ENCODE measurements at regions not wholly inside any gene's neighbourhood (a gene's known extent, or its start where the extent isn't known, plus 50 kb on each side); places are given as distances from the start of the nearest gene placed in this dataset.

DNA sequence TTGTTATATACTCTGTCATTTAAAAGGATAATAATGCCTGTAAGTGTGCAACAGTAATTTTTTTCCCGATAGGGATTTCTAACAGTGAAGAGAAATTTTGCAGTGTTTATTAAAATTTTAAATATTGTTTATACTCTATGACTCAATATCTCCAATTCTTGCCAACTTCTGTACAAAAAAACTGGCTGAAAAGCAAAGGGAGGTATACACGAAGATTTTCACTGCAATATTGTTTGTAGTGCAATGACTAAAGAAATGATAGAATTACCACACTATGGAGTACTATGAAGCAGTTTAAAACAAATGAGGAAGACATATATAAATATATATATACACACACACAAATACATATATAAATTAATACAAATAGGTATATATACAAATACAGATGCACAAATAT lies 187.9 kb upstream of the IL15 start:
- no peak overlapping the region for H3K27ac ChIP-seq
- TF ChIP-seq, protein P1, sequence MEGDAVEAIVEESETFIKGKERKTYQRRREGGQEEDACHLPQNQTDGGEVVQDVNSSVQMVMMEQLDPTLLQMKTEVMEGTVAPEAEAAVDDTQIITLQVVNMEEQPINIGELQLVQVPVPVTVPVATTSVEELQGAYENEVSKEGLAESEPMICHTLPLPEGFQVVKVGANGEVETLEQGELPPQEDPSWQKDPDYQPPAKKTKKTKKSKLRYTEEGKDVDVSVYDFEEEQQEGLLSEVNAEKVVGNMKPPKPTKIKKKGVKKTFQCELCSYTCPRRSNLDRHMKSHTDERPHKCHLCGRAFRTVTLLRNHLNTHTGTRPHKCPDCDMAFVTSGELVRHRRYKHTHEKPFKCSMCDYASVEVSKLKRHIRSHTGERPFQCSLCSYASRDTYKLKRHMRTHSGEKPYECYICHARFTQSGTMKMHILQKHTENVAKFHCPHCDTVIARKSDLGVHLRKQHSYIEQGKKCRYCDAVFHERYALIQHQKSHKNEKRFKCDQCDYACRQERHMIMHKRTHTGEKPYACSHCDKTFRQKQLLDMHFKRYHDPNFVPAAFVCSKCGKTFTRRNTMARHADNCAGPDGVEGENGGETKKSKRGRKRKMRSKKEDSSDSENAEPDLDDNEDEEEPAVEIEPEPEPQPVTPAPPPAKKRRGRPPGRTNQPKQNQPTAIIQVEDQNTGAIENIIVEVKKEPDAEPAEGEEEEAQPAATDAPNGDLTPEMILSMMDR (IDR thresholded peaks at IDR 0.05): no peak
- TF ChIP-seq ZFX (IDR thresholded peaks at IDR 0.05; ENCODE audit: borderline replicate concordance): no peak

DNA sequence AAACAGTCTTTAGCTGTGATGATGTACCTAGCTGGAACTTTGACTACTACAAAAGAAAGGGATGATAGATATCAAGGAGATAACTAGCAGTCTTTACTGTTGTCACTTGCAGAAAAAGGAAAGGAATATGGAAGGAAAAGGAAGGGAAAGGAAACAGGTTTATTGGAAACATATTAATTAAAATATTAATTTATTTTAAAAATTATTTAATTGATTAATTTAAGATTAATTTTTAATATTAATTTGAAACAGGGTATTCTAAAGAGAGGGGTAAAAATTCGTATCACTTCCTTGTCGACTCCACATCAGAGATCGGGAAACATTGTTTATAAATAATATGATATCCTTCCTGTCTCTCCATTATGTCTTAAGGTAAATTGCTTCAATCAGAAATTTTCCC lies 186.5 kb upstream of the IL15 start:
- TF ChIP-seq, protein P1 (IDR thresholded peaks at IDR 0.05): no peak
- TF ChIP-seq ZFX (IDR thresholded peaks at IDR 0.05; ENCODE audit: borderline replicate concordance): no peak
- no peak overlapping the region for H3K27ac ChIP-seq

DNA sequence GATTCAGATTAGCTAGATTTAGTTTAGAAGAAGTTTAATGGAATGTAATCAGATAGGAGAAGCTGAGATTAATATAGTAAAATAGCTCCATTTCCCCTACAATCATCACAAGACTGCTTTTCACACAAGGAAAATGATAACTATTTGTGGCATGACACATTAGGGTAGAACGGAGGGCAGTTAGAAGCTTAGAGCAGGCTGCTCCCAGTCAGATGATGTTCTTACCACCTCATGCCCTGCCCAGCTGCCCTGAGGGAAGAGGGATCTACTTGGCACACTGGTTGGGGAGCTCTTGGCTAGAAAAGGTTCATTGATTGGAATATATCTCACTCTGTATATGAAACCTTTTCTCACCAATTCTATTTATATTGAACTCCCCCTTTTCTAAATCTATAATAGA lies 180.7 kb upstream of the IL15 start:
- H3K27ac ChIP-seq: no peak overlapping the region
- TF ChIP-seq, protein P1 (IDR thresholded peaks at IDR 0.05): no peak
- no peak for TF ChIP-seq ZFX (IDR thresholded peaks at IDR 0.05; ENCODE audit: borderline replicate concordance)

DNA sequence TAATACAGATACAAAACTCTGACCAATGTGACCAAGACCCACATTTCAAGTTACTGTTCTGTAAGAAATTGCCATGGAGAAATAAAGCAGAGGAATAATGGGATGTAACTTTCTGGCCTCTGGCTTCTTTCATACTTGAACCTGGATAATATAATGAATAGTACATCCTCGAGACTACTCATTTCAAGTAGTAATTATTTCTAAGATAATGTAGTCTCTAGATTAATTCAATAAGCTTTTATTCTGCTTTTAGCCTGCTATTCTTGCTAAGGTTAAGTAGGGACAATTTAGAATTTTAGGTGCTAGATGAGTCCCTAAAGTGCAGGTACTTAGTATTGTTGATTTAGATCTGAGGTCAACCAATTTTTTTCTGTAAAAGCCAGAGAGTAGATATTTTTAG lies 178.7 kb upstream of the IL15 start:
- no peak overlapping the region for H3K27ac ChIP-seq
- TF ChIP-seq ZFX (IDR thresholded peaks at IDR 0.05; ENCODE audit: borderline replicate concordance): no peak
- TF ChIP-seq, protein P1 (IDR thresholded peaks at IDR 0.05): no peak

DNA sequence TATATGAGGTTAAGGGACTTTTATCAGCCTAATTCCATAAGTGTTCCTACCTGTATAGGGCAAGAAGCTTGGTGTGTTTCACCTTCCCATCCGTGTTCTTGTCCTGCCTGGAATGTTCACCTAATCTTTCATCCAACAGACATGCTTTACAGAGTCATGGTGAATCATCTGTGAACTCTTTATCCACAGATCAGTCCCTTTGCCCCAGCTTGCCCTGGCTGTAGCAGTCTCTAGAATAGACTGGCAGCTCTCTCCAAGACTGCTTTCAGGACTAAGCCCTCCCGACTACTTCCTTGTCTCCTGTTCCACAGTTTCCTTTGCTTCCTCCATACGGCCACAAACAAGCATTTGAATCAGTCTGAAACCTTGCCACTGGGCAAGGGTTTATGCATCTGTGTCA lies 177.9 kb upstream of the IL15 start:
- TF ChIP-seq ZFX (IDR thresholded peaks at IDR 0.05; ENCODE audit: borderline replicate concordance): no peak
- TF ChIP-seq, protein P1 (IDR thresholded peaks at IDR 0.05): no peak
- no peak overlapping the region for H3K27ac ChIP-seq

DNA sequence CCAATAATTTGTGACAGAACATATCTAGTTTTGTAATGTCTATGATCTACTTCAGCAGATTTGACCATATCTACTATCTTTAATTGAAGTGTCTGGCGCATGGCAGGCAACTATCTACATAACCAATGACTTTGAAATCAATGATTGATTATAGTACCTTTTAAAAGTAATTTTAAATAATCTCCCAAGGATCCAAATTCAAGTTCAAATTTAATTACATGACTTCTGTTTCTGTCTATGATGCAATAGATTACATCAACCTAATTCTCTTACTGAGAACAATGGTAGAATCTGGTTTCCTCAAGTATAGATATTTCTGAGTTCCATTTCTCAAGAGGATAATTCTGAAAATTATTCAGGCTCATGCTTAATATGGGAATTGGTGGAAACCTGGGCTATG lies 177.4 kb upstream of the IL15 start:
- TF ChIP-seq, protein P1 (IDR thresholded peaks at IDR 0.05): no peak
- TF ChIP-seq ZFX (IDR thresholded peaks at IDR 0.05; ENCODE audit: borderline replicate concordance): no peak
- H3K27ac ChIP-seq: no peak overlapping the region

DNA sequence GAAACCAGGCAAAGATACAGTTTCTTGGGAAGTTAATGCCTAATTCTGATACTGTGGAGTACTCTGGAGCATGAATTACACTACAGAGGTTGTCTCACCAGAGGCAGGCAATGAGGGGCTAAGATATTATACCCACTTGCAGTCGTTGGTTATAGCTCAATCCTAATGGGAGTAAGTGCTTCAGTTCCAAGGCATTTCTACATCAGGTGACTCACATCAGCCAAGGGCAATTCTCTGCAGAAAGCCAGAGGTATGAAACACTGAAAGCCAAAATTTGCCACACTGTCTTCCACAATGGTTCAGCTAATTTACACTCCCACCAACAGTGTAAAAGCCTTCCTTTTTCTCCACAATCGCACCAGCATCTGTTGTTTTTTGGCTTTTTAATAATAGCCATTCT lies 174.0 kb upstream of the IL15 start:
- no peak overlapping the region for H3K27ac ChIP-seq
- no peak for TF ChIP-seq ZFX (IDR thresholded peaks at IDR 0.05; ENCODE audit: borderline replicate concordance)
- TF ChIP-seq, protein P1 (IDR thresholded peaks at IDR 0.05): no peak
